ENCODE measurements at regions not wholly inside any gene's neighbourhood (a gene's known extent, or its start where the extent isn't known, plus 50 kb on each side); places are given as distances from the start of the nearest gene placed in this dataset.

- POLR2A ChIA-PET: no interaction called here
- CTCF ChIA-PET: no interaction called here
- TF ChIP-seq CTCF (IDR thresholded peaks at IDR 0.05; ENCODE audit: control extremely low read depth, extremely low read depth, low read depth, missing control alignments): no peak
- DNase-seq (ENCODE audit: extremely low spot score): no peak
Observed at GRCh38 chr15:97482521-97482920, 478.0 kb upstream of the ARRDC4 start.

- DNase-seq (ENCODE audit: extremely low spot score): no peak
- CTCF ChIA-PET: no interaction called here
- TF ChIP-seq CTCF (IDR thresholded peaks at IDR 0.05; ENCODE audit: control extremely low read depth, extremely low read depth, low read depth, missing control alignments): no peak
- POLR2A ChIA-PET: no interaction called here
Observed at GRCh38 chr15:97483232-97483631, 477.3 kb upstream of the ARRDC4 start.

- POLR2A ChIA-PET: no interaction called here
- no peak for DNase-seq (ENCODE audit: extremely low spot score)
- CTCF ChIA-PET: no interaction called here
- TF ChIP-seq CTCF (IDR thresholded peaks at IDR 0.05; ENCODE audit: control extremely low read depth, extremely low read depth, low read depth, missing control alignments): no peak
Observed at GRCh38 chr15:97490429-97490828, 470.1 kb upstream of the ARRDC4 start.

GRCh38 chr15:97501291-97501690 lies 459.2 kb upstream of the ARRDC4 start:
- POLR2A ChIA-PET: no interaction called here
- TF ChIP-seq CTCF (IDR thresholded peaks at IDR 0.05; ENCODE audit: control extremely low read depth, extremely low read depth, low read depth, missing control alignments): no peak
- CTCF ChIA-PET: interaction anchor here (1.0 to 1.2 kb wide), 2 partner anchors 11 to 44 kb away, joined by 3 read pairs; no protein-coding TSS in a partner anchor
- DNase-seq (ENCODE audit: extremely low spot score): no peak

- TF ChIP-seq CTCF (IDR thresholded peaks at IDR 0.05; ENCODE audit: control extremely low read depth, extremely low read depth, low read depth, missing control alignments): no peak
- CTCF ChIA-PET: interaction anchor here (1.2 kb wide), 1 partner anchor 10 kb away, joined by 3 read pairs; no protein-coding TSS in a partner anchor
- no peak for DNase-seq (ENCODE audit: extremely low spot score)
- POLR2A ChIA-PET: no interaction called here
Observed at GRCh38 chr15:97502038-97502437, 458.5 kb upstream of the ARRDC4 start.

- no peak for TF ChIP-seq CTCF (IDR thresholded peaks at IDR 0.05; ENCODE audit: control extremely low read depth, extremely low read depth, low read depth, missing control alignments)
- ChIA-PET POLR2A (no interaction called here), CTCF (no interaction called here)
- DNase-seq (ENCODE audit: extremely low spot score): no peak
Observed at GRCh38 chr15:97504031-97504792, 456.3 kb upstream of the ARRDC4 start.

Data from GM10248 (cell line).